ENCODE measurements at regions not wholly inside any gene's neighbourhood (a gene's known extent, or its start where the extent isn't known, plus 50 kb on each side); places are given as distances from the start of the nearest gene placed in this dataset.

DNA sequence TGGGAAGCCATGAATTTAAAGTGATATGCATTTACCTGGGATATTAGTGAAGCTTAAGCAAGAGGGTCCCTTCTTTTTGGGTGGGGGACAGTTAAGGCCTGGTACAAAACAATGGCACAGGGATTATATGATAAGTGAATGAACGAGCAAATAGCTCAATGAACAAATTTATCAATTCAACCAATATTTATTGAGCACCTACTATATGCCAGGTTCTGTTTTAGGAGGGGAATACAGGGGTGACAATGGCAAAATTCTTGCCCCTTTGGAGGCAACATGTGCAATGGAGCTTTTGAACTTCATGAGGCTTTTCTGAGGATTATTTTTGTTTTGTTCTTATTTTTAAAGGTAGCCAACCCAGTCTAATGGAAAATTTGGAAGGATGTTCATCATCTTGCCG is 68.2 kb downstream of the FOXD2 start:
- TF ChIP-seq, protein P1, sequence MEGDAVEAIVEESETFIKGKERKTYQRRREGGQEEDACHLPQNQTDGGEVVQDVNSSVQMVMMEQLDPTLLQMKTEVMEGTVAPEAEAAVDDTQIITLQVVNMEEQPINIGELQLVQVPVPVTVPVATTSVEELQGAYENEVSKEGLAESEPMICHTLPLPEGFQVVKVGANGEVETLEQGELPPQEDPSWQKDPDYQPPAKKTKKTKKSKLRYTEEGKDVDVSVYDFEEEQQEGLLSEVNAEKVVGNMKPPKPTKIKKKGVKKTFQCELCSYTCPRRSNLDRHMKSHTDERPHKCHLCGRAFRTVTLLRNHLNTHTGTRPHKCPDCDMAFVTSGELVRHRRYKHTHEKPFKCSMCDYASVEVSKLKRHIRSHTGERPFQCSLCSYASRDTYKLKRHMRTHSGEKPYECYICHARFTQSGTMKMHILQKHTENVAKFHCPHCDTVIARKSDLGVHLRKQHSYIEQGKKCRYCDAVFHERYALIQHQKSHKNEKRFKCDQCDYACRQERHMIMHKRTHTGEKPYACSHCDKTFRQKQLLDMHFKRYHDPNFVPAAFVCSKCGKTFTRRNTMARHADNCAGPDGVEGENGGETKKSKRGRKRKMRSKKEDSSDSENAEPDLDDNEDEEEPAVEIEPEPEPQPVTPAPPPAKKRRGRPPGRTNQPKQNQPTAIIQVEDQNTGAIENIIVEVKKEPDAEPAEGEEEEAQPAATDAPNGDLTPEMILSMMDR (IDR thresholded peaks at IDR 0.05), result no peak
- TF ChIP-seq POLR2A (IDR thresholded peaks at IDR 0.05), result no peak

Measured in Peyer's patch (tissue), 4 donors.